HEK293T (cell line): ENCODE measurements at regions not wholly inside any gene's neighbourhood (a gene's known extent, or its start where the extent isn't known, plus 50 kb on each side); places are given as distances from the start of the nearest gene placed in this dataset.

Experiments used
- BHLHE40 ChIP-seq: fragments of 450-650 bp; IDR thresholded peaks from 2 replicates; pipeline ENCODE4 v1.6.1; 2016; ENCODE audit warnings: mild to moderate bottlenecking, moderate library complexity, borderline replicate concordance
- ELF4 ChIP-seq: fragments of 450-650 bp; IDR thresholded peaks from 2 replicates; pipeline ENCODE4 v1.6.1; 2017; ENCODE audit warnings: antibody characterized with exemption
- FOXA1 ChIP-seq: fragments of 450-650 bp; IDR thresholded peaks from 2 replicates; pipeline ENCODE4 v1.6.1; 2016; ENCODE audit warnings: mild to moderate bottlenecking
- FOXK2 ChIP-seq: fragments of 450-650 bp; IDR thresholded peaks from 2 replicates; pipeline ENCODE4 v1.6.1; 2016; ENCODE audit warnings: mild to moderate bottlenecking
- FOXM1 ChIP-seq: fragments of 450-650 bp; IDR thresholded peaks from 2 replicates; pipeline ENCODE4 v1.6.1; 2017; ENCODE audit warnings: mild to moderate bottlenecking, borderline replicate concordance
- HDGF ChIP-seq: fragments of 450-650 bp; IDR thresholded peaks from 2 replicates; pipeline ENCODE4 v1.6.1; 2017; ENCODE audit warnings: antibody characterized with exemption, borderline replicate concordance
- LEF1 ChIP-seq: fragments of 450-650 bp; IDR thresholded peaks from 2 replicates; pipeline ENCODE4 v1.6.1; 2017; ENCODE audit warnings: mild to moderate bottlenecking, borderline replicate concordance
- NFRKB ChIP-seq: fragments of 450-650 bp; IDR thresholded peaks from 2 replicates; pipeline ENCODE4 v1.6.1; 2016; ENCODE audit warnings: mild to moderate bottlenecking, moderate library complexity
- SP1 ChIP-seq: fragments of 450-650 bp; IDR thresholded peaks from 2 replicates; pipeline ENCODE4 v1.6.1; 2017
- SUZ12 ChIP-seq: fragments of 450-650 bp; IDR thresholded peaks from 2 replicates; pipeline ENCODE4 v1.6.1; 2016; ENCODE audit warnings: mild to moderate bottlenecking
- TARDBP ChIP-seq: fragments of 450-650 bp; IDR thresholded peaks from 2 replicates; pipeline ENCODE4 v1.6.1; 2016
- ZNF384 ChIP-seq: fragments of 450-650 bp; IDR thresholded peaks from 2 replicates; pipeline ENCODE4 v1.6.1; 2016
- TF ChIP-seq, protein P1 (sequence below): fragments of 450-650 bp; IDR thresholded peaks from 2 replicates; pipeline ENCODE4 v1.6.1; 2016

- TF ChIP-seq, protein P1, sequence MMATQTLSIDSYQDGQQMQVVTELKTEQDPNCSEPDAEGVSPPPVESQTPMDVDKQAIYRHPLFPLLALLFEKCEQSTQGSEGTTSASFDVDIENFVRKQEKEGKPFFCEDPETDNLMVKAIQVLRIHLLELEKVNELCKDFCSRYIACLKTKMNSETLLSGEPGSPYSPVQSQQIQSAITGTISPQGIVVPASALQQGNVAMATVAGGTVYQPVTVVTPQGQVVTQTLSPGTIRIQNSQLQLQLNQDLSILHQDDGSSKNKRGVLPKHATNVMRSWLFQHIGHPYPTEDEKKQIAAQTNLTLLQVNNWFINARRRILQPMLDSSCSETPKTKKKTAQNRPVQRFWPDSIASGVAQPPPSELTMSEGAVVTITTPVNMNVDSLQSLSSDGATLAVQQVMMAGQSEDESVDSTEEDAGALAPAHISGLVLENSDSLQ: no peak
- TF ChIP-seq FOXK2: no peak
- no peak for TF ChIP-seq NFRKB
- no peak for TF ChIP-seq BHLHE40
- TF ChIP-seq TARDBP: no peak
- no peak for TF ChIP-seq SP1
- TF ChIP-seq ELF4: no peak
- TF ChIP-seq ZNF384: no peak
- TF ChIP-seq FOXM1: no peak
- TF ChIP-seq SUZ12: no peak
- TF ChIP-seq FOXA1: no peak
- no peak for TF ChIP-seq LEF1
- TF ChIP-seq HDGF: no peak
Observed at GRCh38 chr2:147173798-147174197, 671.0 kb upstream of the ACVR2A start.
